D721Med (cell line): ENCODE measurements at regions not wholly inside any gene's neighbourhood (a gene's known extent, or its start where the extent isn't known, plus 50 kb on each side); places are given as distances from the start of the nearest gene placed in this dataset.

ENCODE experiments used
- DNase-seq: peaks from one replicate; pipeline ENCODE4 v3.0.0; 2011; ENCODE audit warnings: low spot score; ENCODE audit not compliant: insufficient read length
- FAIRE-seq: peaks from 2 replicates; lab custom pipeline; 2011; peaks lifted over from hg19 to GRCh38; lab: Jason Lieb, UNC
- CTCF ChIP-seq: IDR thresholded peaks from 2 replicates; pipeline ENCODE4 v1.5.1; 2012; ENCODE audit warnings: mild to moderate bottlenecking, control low read depth; ENCODE audit not compliant: insufficient read depth; ENCODE audit errors: missing control alignments

- FAIRE-seq (no peak), DNase-seq (no peak)
- no peak for TF ChIP-seq CTCF
Observed at GRCh38 chr4:24070117-24070516, 180.3 kb upstream of the PPARGC1A start.

- no peak for TF ChIP-seq CTCF
- FAIRE-seq (no peak), DNase-seq (no peak)
Observed at GRCh38 chr4:24067367-24068193, 177.7 kb upstream of the PPARGC1A start.

- no peak for FAIRE-seq
- no peak for DNase-seq
- TF ChIP-seq CTCF, result no peak
Observed at GRCh38 chr4:24065974-24066373, 176.1 kb upstream of the PPARGC1A start.

GRCh38 chr4:24063731-24064130 lies 173.9 kb upstream of the PPARGC1A start:
- TF ChIP-seq CTCF, result no peak
- DNase-seq, result no peak
- FAIRE-seq, result no peak

- DNase-seq, result no peak
- TF ChIP-seq CTCF, result no peak
- no peak for FAIRE-seq
Observed at GRCh38 chr4:24060932-24061331, 171.1 kb upstream of the PPARGC1A start.

- no peak for TF ChIP-seq CTCF
- DNase-seq (no peak), FAIRE-seq (no peak)
Observed at GRCh38 chr4:24059839-24060238, 170.0 kb upstream of the PPARGC1A start.

- no peak for FAIRE-seq
- no peak for DNase-seq
- no peak for TF ChIP-seq CTCF
Observed at GRCh38 chr4:24057915-24058559, 168.2 kb upstream of the PPARGC1A start.
